ENCODE measurements at regions not wholly inside any gene's neighbourhood (a gene's known extent, or its start where the extent isn't known, plus 50 kb on each side); places are given as distances from the start of the nearest gene placed in this dataset.
"Not testable (repeated sequence)": the region's sequence is repeated elsewhere in the genome, so short reads cannot be mapped to it uniquely, and the experiment has no call there.

- DNase-seq (ENCODE audit: insufficient read length, low spot score) (no peak), FAIRE-seq (no peak)
- no peak for TF ChIP-seq POLR2A (IDR thresholded peaks at IDR 0.05; ENCODE audit: low read depth, low read length)
Observed at GRCh38 chr5:16987776-16988175, 51.7 kb upstream of the MYO10 start.

- DNase-seq (ENCODE audit: insufficient read length, low spot score); FAIRE-seq: not testable (repeated sequence)
Observed at GRCh38 chr5:16990817-16991520, 54.9 kb upstream of the MYO10 start.

GRCh38 chr5:16992006-16992405 is 55.9 kb upstream of the MYO10 start:
- FAIRE-seq (peak; percentile 96), DNase-seq (ENCODE audit: insufficient read length, low spot score) (peak; percentile 58)
- TF ChIP-seq POLR2A (IDR thresholded peaks at IDR 0.05; ENCODE audit: low read depth, low read length) = no peak

GRCh38 chr5:16992444-16992843 is 56.4 kb upstream of the MYO10 start:
- FAIRE-seq (no peak), DNase-seq (ENCODE audit: insufficient read length, low spot score) (no peak)
- no peak for TF ChIP-seq POLR2A (IDR thresholded peaks at IDR 0.05; ENCODE audit: low read depth, low read length)

GRCh38 chr5:16994565-16994964 is 58.5 kb upstream of the MYO10 start:
- FAIRE-seq = no peak
- no peak for TF ChIP-seq POLR2A (IDR thresholded peaks at IDR 0.05; ENCODE audit: low read depth, low read length)
- DNase-seq (ENCODE audit: insufficient read length, low spot score) = no peak

GRCh38 chr5:16995372-16995771 is 59.3 kb upstream of the MYO10 start:
- TF ChIP-seq POLR2A (IDR thresholded peaks at IDR 0.05; ENCODE audit: low read depth, low read length) = no peak
- FAIRE-seq = no peak

GRCh38 chr5:17000291-17000939 is 64.3 kb upstream of the MYO10 start:
- DNase-seq (ENCODE audit: insufficient read length, low spot score) = peak; percentile 54
- TF ChIP-seq POLR2A (IDR thresholded peaks at IDR 0.05; ENCODE audit: low read depth, low read length) = no peak
- peak; percentile 97 for FAIRE-seq

More at GRCh38 chr5:16995372-16995771, 59.3 kb upstream of the MYO10 start:
- no peak for DNase-seq (ENCODE audit: insufficient read length, low spot score)

- DNase-seq (ENCODE audit: insufficient read length, low spot score) (no peak), FAIRE-seq (no peak)
- TF ChIP-seq POLR2A (IDR thresholded peaks at IDR 0.05; ENCODE audit: low read depth, low read length) = no peak
Observed at GRCh38 chr5:17001428-17001827, 65.3 kb upstream of the MYO10 start.

GRCh38 chr5:17004441-17005106 is 68.5 kb upstream of the MYO10 start:
- DNase-seq (ENCODE audit: insufficient read length, low spot score) (no peak), FAIRE-seq (no peak)
- no peak for TF ChIP-seq POLR2A (IDR thresholded peaks at IDR 0.05; ENCODE audit: low read depth, low read length)

GRCh38 chr5:17005107-17005828 is 69.2 kb upstream of the MYO10 start:
- no peak for FAIRE-seq
- no peak for DNase-seq (ENCODE audit: insufficient read length, low spot score)
- no peak for TF ChIP-seq POLR2A (IDR thresholded peaks at IDR 0.05; ENCODE audit: low read depth, low read length)

- TF ChIP-seq POLR2A (IDR thresholded peaks at IDR 0.05; ENCODE audit: low read depth, low read length) = no peak
- DNase-seq (ENCODE audit: insufficient read length, low spot score) = peak; percentile 35
- peak; percentile 85 for FAIRE-seq
Observed at GRCh38 chr5:17012289-17012688, 76.2 kb upstream of the MYO10 start.

- DNase-seq (ENCODE audit: insufficient read length, low spot score) (no peak), FAIRE-seq (no peak)
- no peak for TF ChIP-seq POLR2A (IDR thresholded peaks at IDR 0.05; ENCODE audit: low read depth, low read length)
Observed at GRCh38 chr5:17014686-17015085, 78.6 kb upstream of the MYO10 start.

GRCh38 chr5:17018871-17019270 is 82.8 kb upstream of the MYO10 start:
- TF ChIP-seq POLR2A (IDR thresholded peaks at IDR 0.05; ENCODE audit: low read depth, low read length) = no peak
- FAIRE-seq (no peak), DNase-seq (ENCODE audit: insufficient read length, low spot score) (no peak)

GRCh38 chr5:17019324-17019723 is 83.2 kb upstream of the MYO10 start:
- TF ChIP-seq POLR2A (IDR thresholded peaks at IDR 0.05; ENCODE audit: low read depth, low read length) = no peak

More at GRCh38 chr5:17019324-17019723, 83.2 kb upstream of the MYO10 start:
- FAIRE-seq (no peak), DNase-seq (ENCODE audit: insufficient read length, low spot score) (no peak)

Data from H54 (cell line).